Right lobe of liver (tissue), 4 donors: ENCODE measurements at regions not wholly inside any gene's neighbourhood (a gene's known extent, or its start where the extent isn't known, plus 50 kb on each side); places are given as distances from the start of the nearest gene placed in this dataset.

ENCODE experiments used
- CTCF ChIP-seq, 4 donors: fragments of 200-600 bp in 3 of 4; fragments of 450-650 bp in 1 of 4; IDR thresholded peaks; one replicate each; pipeline versions ENCODE4 v1.5.1 to v1.8.0; 2016 to 2022; ENCODE audit warnings: antibody characterized with exemption in 4 of 4, mild to moderate bottlenecking in 2 of 4
- POLR2A ChIP-seq: fragments of 450-650 bp; IDR thresholded peaks from one replicate; pipeline ENCODE4 v1.6.1; 2017; ENCODE audit warnings: antibody characterized with exemption, mild to moderate bottlenecking
- donor health status: DM: no; HTN: no; CAD: no.
- donor health status: DM: no; HTN: no; CAD: no.
- donor health status: DM: no; HTN: yes; CAD: no.

- no peak for TF ChIP-seq CTCF (IDR thresholded peaks at IDR 0.05)
- no peak for TF ChIP-seq POLR2A
Measured at GRCh38 chr5:30113542-30113941, 1079.9 kb upstream of the CDH6 start.
